ENCODE measurements at regions not wholly inside any gene's neighbourhood (a gene's known extent, or its start where the extent isn't known, plus 50 kb on each side); places are given as distances from the start of the nearest gene placed in this dataset.
"Not testable (repeated sequence)": the region's sequence is repeated elsewhere in the genome, so short reads cannot be mapped to it uniquely, and the experiment has no call there.

DNA sequence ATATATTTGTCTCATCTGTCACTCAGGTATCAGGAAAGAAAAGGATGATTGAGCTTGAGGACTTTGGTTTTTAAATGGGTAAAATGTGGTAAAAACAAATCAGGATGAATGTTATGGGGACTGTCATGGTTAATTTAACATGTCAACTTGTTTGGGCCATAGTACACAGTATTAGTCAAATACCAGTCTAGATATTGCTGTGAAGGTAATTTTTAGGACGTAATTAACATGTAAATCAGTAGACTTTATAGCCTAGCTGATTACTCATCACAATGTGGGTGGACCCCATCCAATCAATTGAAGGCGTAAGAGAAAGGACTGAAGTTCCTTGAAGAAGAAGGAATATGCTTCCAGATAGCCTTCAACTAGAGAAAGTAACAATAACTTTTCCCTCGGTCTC, 275.7 kb upstream of the ZNF804A start:
- DNase-seq: no peak
- Histone ChIP-seq H3K9me3 (ENCODE audit: control insufficient read depth in 2 of 3, insufficient read depth in 1 of 3, low read length in 3 of 3) (no peaks in the 10 kb centered on the region), H3K4me1 (ENCODE audit: control insufficient read depth in 2 of 3, insufficient read depth in 2 of 3, low read depth in 1 of 3, low read length in 3 of 3) (no peaks in the 10 kb centered on the region), H3K36me3 (ENCODE audit: control insufficient read depth in 2 of 3, insufficient read depth in 3 of 3, low read length in 3 of 3) (no peaks in the 10 kb centered on the region), H3K27ac (ENCODE audit: low read depth in 2 of 2, low read length in 2 of 2) (no peak overlapping the region), H3K27me3 (ENCODE audit: control insufficient read depth, insufficient read depth, low read length) (no peaks in the 10 kb centered on the region), H3K4me3 (ENCODE audit: low read length in 3 of 3) (no peak overlapping the region), H3K9ac (ENCODE audit: low read length in 3 of 3) (no peak overlapping the region)
- TF ChIP-seq, protein P1, sequence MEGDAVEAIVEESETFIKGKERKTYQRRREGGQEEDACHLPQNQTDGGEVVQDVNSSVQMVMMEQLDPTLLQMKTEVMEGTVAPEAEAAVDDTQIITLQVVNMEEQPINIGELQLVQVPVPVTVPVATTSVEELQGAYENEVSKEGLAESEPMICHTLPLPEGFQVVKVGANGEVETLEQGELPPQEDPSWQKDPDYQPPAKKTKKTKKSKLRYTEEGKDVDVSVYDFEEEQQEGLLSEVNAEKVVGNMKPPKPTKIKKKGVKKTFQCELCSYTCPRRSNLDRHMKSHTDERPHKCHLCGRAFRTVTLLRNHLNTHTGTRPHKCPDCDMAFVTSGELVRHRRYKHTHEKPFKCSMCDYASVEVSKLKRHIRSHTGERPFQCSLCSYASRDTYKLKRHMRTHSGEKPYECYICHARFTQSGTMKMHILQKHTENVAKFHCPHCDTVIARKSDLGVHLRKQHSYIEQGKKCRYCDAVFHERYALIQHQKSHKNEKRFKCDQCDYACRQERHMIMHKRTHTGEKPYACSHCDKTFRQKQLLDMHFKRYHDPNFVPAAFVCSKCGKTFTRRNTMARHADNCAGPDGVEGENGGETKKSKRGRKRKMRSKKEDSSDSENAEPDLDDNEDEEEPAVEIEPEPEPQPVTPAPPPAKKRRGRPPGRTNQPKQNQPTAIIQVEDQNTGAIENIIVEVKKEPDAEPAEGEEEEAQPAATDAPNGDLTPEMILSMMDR (IDR thresholded peaks at IDR 0.05; ENCODE audit: borderline replicate concordance, extremely low read depth, insufficient read depth): no peak
- no peak for FAIRE-seq
- intact Hi-C loops (cut with DNase I): no loop called here

DNA sequence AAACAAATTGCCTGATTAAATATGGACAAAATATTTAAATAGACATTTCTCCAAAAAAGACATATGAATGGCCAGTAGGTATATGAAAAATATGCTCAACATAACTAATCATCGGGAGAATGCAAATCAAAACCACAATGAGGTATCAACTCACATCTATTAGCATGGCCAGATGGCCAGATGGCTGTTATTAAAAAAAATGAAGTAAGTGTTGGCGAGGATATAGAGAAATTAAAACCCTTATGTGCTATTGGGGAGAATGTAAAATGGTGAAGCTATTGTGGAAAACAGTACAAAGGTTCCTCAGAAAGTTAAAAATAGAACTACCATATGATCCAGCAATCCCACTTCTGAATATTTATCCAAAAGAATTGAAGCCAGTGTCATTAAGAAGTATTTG, 272.3 kb upstream of the ZNF804A start:
- no peak for FAIRE-seq
- Histone ChIP-seq H3K27me3 (ENCODE audit: control insufficient read depth, insufficient read depth, low read length) (no peaks in the 10 kb centered on the region), H3K27ac (ENCODE audit: low read depth in 2 of 2, low read length in 2 of 2) (no peak overlapping the region), H3K9ac (ENCODE audit: low read length in 3 of 3) (no peak overlapping the region), H3K9me3 (ENCODE audit: control insufficient read depth in 2 of 3, insufficient read depth in 1 of 3, low read length in 3 of 3) (no peaks in the 10 kb centered on the region), H3K4me1 (ENCODE audit: control insufficient read depth in 2 of 3, insufficient read depth in 2 of 3, low read depth in 1 of 3, low read length in 3 of 3) (no peaks in the 10 kb centered on the region), H3K36me3 (ENCODE audit: control insufficient read depth in 2 of 3, insufficient read depth in 3 of 3, low read length in 3 of 3) (no peaks in the 10 kb centered on the region), H3K4me3 (ENCODE audit: low read length in 3 of 3) (no peak overlapping the region)
- TF ChIP-seq, protein P1 (IDR thresholded peaks at IDR 0.05; ENCODE audit: borderline replicate concordance, extremely low read depth, insufficient read depth): no peak
- no peak for DNase-seq
- intact Hi-C loops (cut with DNase I): no loop called here

DNA sequence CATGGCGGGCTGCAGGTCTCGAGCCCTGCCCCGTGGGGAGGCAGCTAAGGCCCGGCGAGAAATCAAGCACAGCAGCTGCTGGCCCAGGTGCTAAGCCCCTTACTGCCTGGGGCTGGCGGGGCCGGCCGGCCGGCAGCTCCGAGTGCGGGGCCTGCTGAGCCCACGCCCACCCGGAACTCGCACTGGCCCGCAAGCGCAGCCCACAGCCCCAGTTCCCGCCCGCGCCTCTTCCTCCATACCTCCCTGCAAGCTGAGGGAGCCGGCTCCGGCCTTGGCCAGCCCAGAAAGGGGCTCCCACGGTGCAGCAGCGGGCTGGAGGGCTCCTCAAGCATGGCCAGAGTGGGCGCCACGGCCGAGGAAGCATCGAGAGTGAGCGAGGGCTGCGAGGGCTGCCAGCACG, 270.5 kb upstream of the ZNF804A start:
- H3K27me3 ChIP-seq (ENCODE audit: control insufficient read depth, insufficient read depth, low read length); H3K4me3 ChIP-seq (ENCODE audit: low read length in 3 of 3); H3K27ac ChIP-seq (ENCODE audit: low read depth in 2 of 2, low read length in 2 of 2); H3K36me3 ChIP-seq (ENCODE audit: control insufficient read depth in 2 of 3, insufficient read depth in 3 of 3, low read length in 3 of 3); H3K9me3 ChIP-seq (ENCODE audit: control insufficient read depth in 2 of 3, insufficient read depth in 1 of 3, low read length in 3 of 3); intact Hi-C loops (cut with DNase I); H3K9ac ChIP-seq (ENCODE audit: low read length in 3 of 3); FAIRE-seq; H3K4me1 ChIP-seq (ENCODE audit: control insufficient read depth in 2 of 3, insufficient read depth in 2 of 3, low read depth in 1 of 3, low read length in 3 of 3): not testable (repeated sequence)
- peak in 1 of 5 donors; percentile 45 for DNase-seq

DNA sequence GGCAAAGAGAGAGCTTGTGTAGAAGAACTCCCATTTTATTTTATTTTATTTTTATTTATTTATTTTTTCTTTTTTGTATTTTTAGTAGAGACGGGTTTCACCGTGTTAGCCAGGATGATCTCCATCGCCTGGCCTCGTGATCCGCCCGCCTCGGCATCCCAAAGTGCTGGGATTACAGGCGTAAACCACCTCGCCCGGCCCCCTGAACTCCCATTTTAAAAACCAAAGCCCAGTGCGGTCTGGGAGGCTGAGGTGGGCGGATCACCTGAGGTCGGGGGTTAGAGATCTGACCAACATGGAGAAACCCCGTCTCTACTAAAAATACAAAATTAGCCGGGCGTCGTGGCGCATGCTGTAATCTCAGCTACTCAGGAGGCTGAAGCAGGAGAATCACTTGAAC, 267.8 kb upstream of the ZNF804A start:
- H3K27ac ChIP-seq (ENCODE audit: low read depth in 2 of 2, low read length in 2 of 2); intact Hi-C loops (cut with DNase I); H3K27me3 ChIP-seq (ENCODE audit: control insufficient read depth, insufficient read depth, low read length); FAIRE-seq; H3K9ac ChIP-seq (ENCODE audit: low read length in 3 of 3); H3K4me3 ChIP-seq (ENCODE audit: low read length in 3 of 3); H3K9me3 ChIP-seq (ENCODE audit: control insufficient read depth in 2 of 3, insufficient read depth in 1 of 3, low read length in 3 of 3); H3K36me3 ChIP-seq (ENCODE audit: control insufficient read depth in 2 of 3, insufficient read depth in 3 of 3, low read length in 3 of 3); H3K4me1 ChIP-seq (ENCODE audit: control insufficient read depth in 2 of 3, insufficient read depth in 2 of 3, low read depth in 1 of 3, low read length in 3 of 3): not testable (repeated sequence)
- peak in 1 of 5 donors; percentile 39 for DNase-seq

DNA sequence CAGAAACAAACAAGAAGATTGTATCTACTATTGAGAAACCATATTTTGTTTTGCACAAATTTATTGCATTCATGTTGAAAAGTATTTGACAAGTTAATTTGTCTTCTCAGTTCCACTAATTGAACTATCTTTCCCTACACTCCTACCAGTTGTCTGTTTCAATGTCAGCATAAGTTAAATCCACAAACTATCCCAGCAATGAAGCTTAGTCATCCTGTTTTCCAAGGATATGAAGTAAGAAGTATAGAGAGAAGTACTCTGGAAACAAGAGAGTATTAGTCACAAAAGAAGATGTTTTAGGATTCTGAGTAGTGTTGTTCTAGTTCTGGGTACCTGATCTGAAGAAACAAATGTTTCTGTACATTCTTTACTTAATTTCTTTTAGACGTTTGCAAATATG, 261.6 kb upstream of the ZNF804A start:
- DNase-seq: no peak
- H3K27me3 ChIP-seq (ENCODE audit: control insufficient read depth, insufficient read depth, low read length): no peaks in the 10 kb centered on the region
- TF ChIP-seq, protein P1 (IDR thresholded peaks at IDR 0.05; ENCODE audit: borderline replicate concordance, extremely low read depth, insufficient read depth): no peak

More for the DNA sequence above, 261.6 kb upstream of the ZNF804A start:
- H3K27ac ChIP-seq (ENCODE audit: low read depth in 2 of 2, low read length in 2 of 2): no peak overlapping the region
- intact Hi-C loops (cut with DNase I): no loop called here
- H3K4me3 ChIP-seq (ENCODE audit: low read length in 3 of 3): no peak overlapping the region
- peaks cover 0 to 4% (median 0%) of the 10 kb centered on the region in 3 donors for H3K4me1 ChIP-seq (ENCODE audit: control insufficient read depth in 2 of 3, insufficient read depth in 2 of 3, low read depth in 1 of 3, low read length in 3 of 3)
- no peaks in the 10 kb centered on the region for H3K36me3 ChIP-seq (ENCODE audit: control insufficient read depth in 2 of 3, insufficient read depth in 3 of 3, low read length in 3 of 3)
- H3K9ac ChIP-seq (ENCODE audit: low read length in 3 of 3): no peak overlapping the region
- FAIRE-seq: no peak
- no peaks in the 10 kb centered on the region for H3K9me3 ChIP-seq (ENCODE audit: control insufficient read depth in 2 of 3, insufficient read depth in 1 of 3, low read length in 3 of 3)
